ENCODE measurements at regions not wholly inside any gene's neighbourhood (a gene's known extent, or its start where the extent isn't known, plus 50 kb on each side); places are given as distances from the start of the nearest gene placed in this dataset.

GRCh38 chr6:113281014-113281413 is 576.1 kb upstream of the MARCKS start:
- TF ChIP-seq CTCF (IDR thresholded peaks at IDR 0.05): no peak
- no peak for TF ChIP-seq POLR2AphosphoS5 (IDR thresholded peaks at IDR 0.05; ENCODE audit: low read depth, low read length)
- no peak for TF ChIP-seq SIN3A (IDR thresholded peaks at IDR 0.05; ENCODE audit: borderline replicate concordance, insufficient read depth, low read depth, low read length)
